Chondrocyte (in vitro differentiated cells): ENCODE measurements at regions not wholly inside any gene's neighbourhood (a gene's known extent, or its start where the extent isn't known, plus 50 kb on each side); places are given as distances from the start of the nearest gene placed in this dataset.
"Not testable (repeated sequence)": the region's sequence is repeated elsewhere in the genome, so short reads cannot be mapped to it uniquely, and the experiment has no call there.

Source experiments
- DNase-seq: peaks from one replicate; pipeline ENCODE4 v3.0.0; 2021; ENCODE audit warnings: mixed read lengths, low spot score
- H3K27ac Mint-ChIP-seq: one replicate; pipeline ENCODE4 v1.8.0; 2021; ENCODE audit warnings: mild to moderate bottlenecking, moderate library complexity, mixed read lengths; ENCODE audit not compliant: unreplicated experiment
- H3K27me3 Mint-ChIP-seq: 2 replicates; pipeline ENCODE4 v1.8.0; 2021; ENCODE audit warnings: low read depth, mixed read lengths
- H3K36me3 Mint-ChIP-seq: 2 replicates; pipeline ENCODE4 v1.8.0; 2021; ENCODE audit warnings: low read depth, mixed read lengths
- H3K4me1 Mint-ChIP-seq: 2 replicates; pipeline ENCODE4 v1.8.0; 2021; ENCODE audit warnings: low read depth, mild to moderate bottlenecking, mixed read lengths
- H3K4me3 Mint-ChIP-seq: one replicate; pipeline ENCODE4 v1.8.0; 2021; ENCODE audit warnings: mild to moderate bottlenecking, moderate library complexity, mixed read lengths; ENCODE audit not compliant: unreplicated experiment
- H3K9me3 Mint-ChIP-seq: 2 replicates; pipeline ENCODE4 v1.8.0; 2021; ENCODE audit warnings: low read depth, mixed read lengths
- CTCF ChIP-seq: fragments of 200-600 bp; sonication (generic); IDR thresholded peaks from 2 replicates; pipeline ENCODE4 v1.5.0; 2021; ENCODE audit warnings: antibody characterized with exemption, mild to moderate bottlenecking, moderate library complexity

DNA sequence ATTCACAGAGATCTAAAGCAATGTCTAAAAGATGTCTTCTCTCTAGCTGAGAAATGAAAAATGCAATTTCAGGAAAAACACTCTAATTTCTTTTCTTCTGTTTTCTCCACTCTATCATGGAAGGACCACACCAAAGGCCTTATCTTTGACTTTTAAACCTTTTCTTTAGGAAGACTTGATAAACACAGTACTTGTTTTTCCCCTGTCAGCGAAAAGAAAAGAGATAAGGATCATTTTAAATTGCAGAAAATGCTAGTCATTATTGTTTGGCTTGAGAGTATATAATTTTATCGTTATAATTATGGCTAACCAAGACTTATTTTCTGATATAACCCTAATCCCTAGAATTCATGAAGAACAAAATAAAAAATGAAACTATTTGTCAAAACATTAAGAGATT lies 462.4 kb upstream of the API5 start:
- Mint-ChIP-seq H3K9me3 (peaks cover 9% of the 10 kb centered on the region), H3K4me3 (no peak overlapping the region), H3K27ac (no peak overlapping the region), H3K27me3 (no peaks in the 10 kb centered on the region), H3K4me1 (no peaks in the 10 kb centered on the region), H3K36me3 (no peaks in the 10 kb centered on the region)
- DNase-seq = no peak
- TF ChIP-seq CTCF = no peak

DNA sequence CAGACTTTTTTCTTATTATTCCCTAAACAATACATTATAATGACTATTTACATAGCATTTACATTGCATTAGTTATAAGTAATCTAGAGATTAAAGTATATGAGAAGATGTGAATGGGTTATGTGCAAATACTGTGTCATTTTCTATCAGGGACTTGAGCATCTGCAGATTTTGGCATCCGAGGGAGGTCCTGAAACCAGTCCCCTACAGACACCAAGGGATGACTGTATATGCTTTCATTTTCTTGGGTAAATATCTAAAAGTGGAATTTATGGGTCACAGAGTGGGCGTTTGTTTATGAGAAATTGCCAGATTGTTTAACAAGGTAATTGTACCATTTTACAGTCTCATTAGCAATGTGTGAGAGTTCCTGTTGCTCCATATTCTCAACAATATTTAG lies 454.5 kb upstream of the API5 start:
- DNase-seq = no peak
- Mint-ChIP-seq H3K9me3 (peaks cover 3% of the 10 kb centered on the region), H3K27ac (no peak overlapping the region), H3K4me3 (no peak overlapping the region), H3K27me3 (no peaks in the 10 kb centered on the region), H3K36me3 (no peaks in the 10 kb centered on the region), H3K4me1 (no peaks in the 10 kb centered on the region)
- TF ChIP-seq CTCF = no peak

DNA sequence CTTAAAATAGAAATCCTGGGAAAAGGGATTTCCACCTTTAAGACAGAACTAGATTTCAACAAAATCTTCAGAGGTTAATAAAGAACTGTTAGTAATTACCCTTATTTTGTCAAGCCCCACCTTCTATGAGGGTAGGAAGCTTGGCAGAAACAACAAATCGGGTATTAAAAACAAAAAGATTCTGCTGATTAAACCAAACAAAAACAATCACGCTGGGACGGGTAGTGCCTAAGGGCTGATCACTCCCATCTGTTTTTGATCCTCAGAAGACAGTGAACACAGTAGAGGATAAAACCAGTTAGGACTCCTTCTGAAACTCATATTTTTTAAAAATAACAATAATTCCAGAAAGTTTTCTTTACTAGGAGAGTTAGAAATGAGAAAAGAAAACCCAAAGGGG lies 441.3 kb upstream of the API5 start:
- H3K27me3 Mint-ChIP-seq = no peaks in the 10 kb centered on the region
- no peaks in the 10 kb centered on the region for H3K36me3 Mint-ChIP-seq
- no peak for DNase-seq
- peaks cover 8% of the 10 kb centered on the region for H3K9me3 Mint-ChIP-seq
- H3K27ac Mint-ChIP-seq = no peak overlapping the region
- TF ChIP-seq CTCF = no peak
- no peak overlapping the region for H3K4me3 Mint-ChIP-seq
- no peaks in the 10 kb centered on the region for H3K4me1 Mint-ChIP-seq

DNA sequence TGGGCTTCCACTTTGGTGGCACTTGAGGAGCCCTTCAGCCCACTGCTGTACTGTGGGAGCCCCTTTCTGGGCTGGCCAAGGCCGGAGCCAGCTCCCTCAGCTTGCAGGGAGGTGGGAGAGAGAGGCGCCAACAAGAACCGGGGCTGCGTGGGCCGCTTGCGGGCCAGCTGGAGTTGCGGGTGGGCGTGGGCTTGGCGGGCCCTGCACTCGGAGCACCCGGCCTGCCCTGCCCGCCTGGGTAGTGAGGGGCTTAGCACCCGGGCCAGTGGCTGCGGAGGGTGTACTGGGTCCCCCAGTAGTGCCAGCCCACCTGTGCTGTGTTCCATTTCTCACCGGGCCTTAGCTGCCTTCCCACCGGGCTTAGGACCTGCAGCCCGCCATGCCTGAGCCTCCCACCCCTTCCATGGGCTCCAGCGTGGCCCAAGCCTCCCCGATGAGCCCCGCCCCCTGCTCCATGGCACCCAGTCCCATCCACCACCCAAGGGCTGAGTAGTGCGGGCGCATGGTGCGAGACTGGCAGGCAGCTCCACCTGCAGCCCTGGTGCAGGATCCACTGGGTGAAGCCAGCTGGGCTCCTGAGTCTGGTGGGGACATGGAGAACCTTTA lies 437.9 kb upstream of the API5 start:
- not testable (repeated sequence) for H3K4me3 Mint-ChIP-seq, DNase-seq, H3K4me1 Mint-ChIP-seq, H3K27me3 Mint-ChIP-seq, H3K36me3 Mint-ChIP-seq, H3K27ac Mint-ChIP-seq
- peaks cover 20% of the 10 kb centered on the region for H3K9me3 Mint-ChIP-seq

DNA sequence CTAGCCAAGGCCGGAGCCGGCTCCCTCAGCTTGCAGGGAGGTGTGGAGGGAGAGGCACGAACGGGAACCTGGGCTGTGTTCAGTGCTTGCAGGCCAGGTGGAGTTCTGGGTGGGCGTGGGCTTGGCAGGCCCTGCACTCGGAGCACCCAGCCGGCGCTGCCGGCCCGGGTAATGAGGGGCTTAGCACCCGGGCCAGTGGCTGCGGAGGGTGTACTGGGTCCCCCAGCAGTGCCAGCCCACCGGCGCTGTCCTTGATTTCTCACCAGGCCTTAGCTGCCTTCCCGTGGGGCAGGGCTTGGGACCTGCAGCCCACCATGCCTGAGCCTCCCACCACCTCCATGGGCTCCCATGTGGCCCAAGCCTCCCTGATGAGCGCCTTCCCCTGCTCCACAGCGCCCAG lies 430.5 kb upstream of the API5 start:
- not testable (repeated sequence) for H3K4me1 Mint-ChIP-seq, H3K36me3 Mint-ChIP-seq, H3K4me3 Mint-ChIP-seq, DNase-seq, H3K27ac Mint-ChIP-seq, H3K27me3 Mint-ChIP-seq
- peaks cover 28% of the 10 kb centered on the region for H3K9me3 Mint-ChIP-seq

DNA sequence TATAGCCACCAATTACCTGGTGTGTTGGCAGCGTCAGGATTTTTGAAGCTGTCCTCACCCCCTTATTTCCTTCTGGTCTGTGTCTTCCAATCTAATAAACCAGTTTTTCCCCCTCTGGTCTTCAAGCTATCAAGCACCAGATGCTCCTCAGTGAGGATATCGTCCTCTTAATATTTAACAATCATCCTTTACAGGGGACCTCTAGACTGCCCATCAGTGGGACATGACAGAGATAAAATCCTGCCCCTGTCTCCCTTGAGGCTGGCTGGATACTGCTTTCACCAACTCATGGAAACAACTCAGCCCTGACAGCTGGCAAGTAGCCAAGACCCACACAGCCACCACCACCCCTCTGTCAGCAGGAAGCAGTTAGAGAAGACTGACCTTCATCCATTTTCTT lies 421.0 kb upstream of the API5 start:
- Mint-ChIP-seq H3K9me3 (peaks cover 13% of the 10 kb centered on the region), H3K4me1 (no peaks in the 10 kb centered on the region), H3K27ac (no peak overlapping the region), H3K27me3 (no peaks in the 10 kb centered on the region), H3K36me3 (no peaks in the 10 kb centered on the region), H3K4me3 (no peak overlapping the region)
- TF ChIP-seq CTCF = no peak
- DNase-seq = no peak
